K562 (cell line): ENCODE measurements at regions not wholly inside any gene's neighbourhood (a gene's known extent, or its start where the extent isn't known, plus 50 kb on each side); places are given as distances from the start of the nearest gene placed in this dataset.

ENCODE experiments used
- ATAC-seq: fragments of 200-7000 bp; cut with Tn5 transposase; 3 replicates; pipeline ENCODE4 v1.9.1; 2020; ENCODE audit warnings: moderate library complexity
- BruUV-seq: library from RNA; stranded (reverse); fragments of 400-500 nt; replicated peaks from 2 replicates; lab custom pipeline; 2021; lab: Mats Ljungman, UMichigan
- CTCF ChIA-PET: fragments of 300-600 bp; formaldehyde crosslinking; extraction: SDS; loops from one replicate; lab custom pipeline; 2021; ENCODE audit warnings: low intra/inter-chr PET ratio; lab: Yijun Ruan, JAX
- POLR2A ChIA-PET: fragments of 300-600, 350-650 bp; sonication (Branson Sonifier 250); formaldehyde crosslinking; extraction: SDS; loops from one replicate; lab custom pipeline; 2021; ENCODE audit warnings: antibody characterized with exemption, inconsistent platforms; lab: Yijun Ruan, JAX
- DNase-seq, 4 experiments: peaks; one replicate each; pipeline versions ENCODE4 v3.0.0 to v3.0.0-alpha.2; 2011 to 2018; ENCODE audit warnings: low spot score in 3 of 4, mixed read lengths in 3 of 4; ENCODE audit errors: extremely low read depth in 1 of 4
- FAIRE-seq: peaks from 2 replicates; lab custom pipeline; 2011; peaks lifted over from hg19 to GRCh38; lab: Jason Lieb, UNC
- H2AFZ ChIP-seq: 2 replicates; pipeline ENCODE4 v1.6.0; 2011; ENCODE audit warnings: low read depth, low read length, control low read depth, inconsistent platforms
- H3K27ac ChIP-seq: fragments of 200-600 bp; 3 replicates; pipeline ENCODE4 v1.8.0; 2011; ENCODE audit warnings: low read depth, mild to moderate bottlenecking, control low read depth, inconsistent platforms, low read length, moderate library complexity, mixed read lengths; ENCODE audit errors: extremely low read depth
- H3K27me3 ChIP-seq, 2 experiments: fragments of 300-600 bp in 1 of 2; 2 replicates in 1 of 2; 3 replicates in 1 of 2; pipeline versions ENCODE4 v1.6.0 to v1.8.0; 2011; ENCODE audit warnings: inconsistent platforms in 2 of 2, low read length in 2 of 2, mild to moderate bottlenecking in 1 of 2, mixed read lengths in 1 of 2, moderate library complexity in 1 of 2; ENCODE audit not compliant: control insufficient read depth in 2 of 2, insufficient read depth in 2 of 2
- H3K36me3 ChIP-seq: fragments of 300-600 bp; 3 replicates; pipeline ENCODE4 v1.8.0; 2011; ENCODE audit warnings: mild to moderate bottlenecking, low read length, inconsistent platforms; ENCODE audit not compliant: control insufficient read depth, insufficient read depth
- H3K4me1 ChIP-seq, 2 experiments: fragments of 200-600 bp in 1 of 2; replicated peaks in 1 of 2; 2 replicates in 1 of 2; 3 replicates in 1 of 2; pipeline versions ENCODE4 v1.5.1 to v1.8.0; 2011; ENCODE audit warnings: inconsistent platforms in 2 of 2, low read length in 2 of 2, mild to moderate bottlenecking in 1 of 2, mixed read lengths in 1 of 2, moderate library complexity in 1 of 2; ENCODE audit not compliant: control insufficient read depth in 2 of 2, insufficient read depth in 2 of 2
- H3K4me2 ChIP-seq: 2 replicates; pipeline ENCODE4 v1.6.1; 2011; ENCODE audit warnings: low read length, control low read depth, inconsistent platforms, mixed read lengths; ENCODE audit not compliant: insufficient read depth
- H3K4me3 ChIP-seq: fragments of 200-600 bp; sonication (generic), shearing (Covaris generic); 2 replicates; pipeline ENCODE4 v1.5.1; 2016; ENCODE audit warnings: control low read depth, inconsistent platforms
- H3K79me2 ChIP-seq: fragments of 200-600 bp; 3 replicates; pipeline ENCODE4 v1.8.0; 2011; ENCODE audit warnings: low read length, inconsistent platforms; ENCODE audit not compliant: control insufficient read depth, insufficient read depth
- H3K9ac ChIP-seq, 2 experiments: 2 replicates each; pipeline versions ENCODE4 v1.6.0 to v1.6.1; 2011; ENCODE audit warnings: low read depth in 2 of 2, low read length in 2 of 2, control low read depth in 1 of 2, inconsistent platforms in 1 of 2, mild to moderate bottlenecking in 1 of 2, mixed read lengths in 1 of 2; ENCODE audit not compliant: insufficient read depth in 1 of 2
- H3K9me1 ChIP-seq: one replicate; pipeline ENCODE4 v1.6.0; 2011; ENCODE audit warnings: inconsistent platforms, mild to moderate bottlenecking, low read length, moderate library complexity; ENCODE audit not compliant: control insufficient read depth, insufficient read depth
- H3K9me3 ChIP-seq: replicated peaks from 2 replicates; pipeline ENCODE4 v1.5.1; 2011; ENCODE audit warnings: low read depth, low read length, inconsistent platforms; ENCODE audit not compliant: control insufficient read depth, insufficient read depth
- H4K20me1 ChIP-seq: replicated peaks from 2 replicates; pipeline ENCODE4 v1.6.1; 2011; ENCODE audit warnings: low read length, inconsistent platforms, mixed read lengths; ENCODE audit not compliant: control insufficient read depth, insufficient read depth
- ADNP ChIP-seq: fragments of 200-800 bp; sonication (Bioruptor generic); IDR thresholded peaks from 2 replicates; pipeline ENCODE4 v1.6.1; 2016; ENCODE audit warnings: missing genetic modification characterization, missing compliant biosample characterization
- MTA3 ChIP-seq: fragments of 450-650 bp; formaldehyde crosslinking; IDR thresholded peaks from 2 replicates; pipeline ENCODE4 v1.6.1; 2017; ENCODE audit warnings: mild to moderate bottlenecking, borderline replicate concordance
- MYBL2 ChIP-seq, 2 experiments: fragments of 450-650 bp in 1 of 2; sonication (generic) in 1 of 2; formaldehyde crosslinking in 1 of 2; IDR thresholded peaks; 2 replicates each; pipeline versions ENCODE4 v1.6.1 to v1.8.1; 2017 to 2022; ENCODE audit warnings: borderline replicate concordance in 1 of 2, inconsistent platforms in 1 of 2, low read depth in 1 of 2, mild to moderate bottlenecking in 1 of 2, missing genetic modification reagents in 1 of 2, moderate library complexity in 1 of 2
- MYC ChIP-seq, 2 experiments: fragments of 250-450 bp in 1 of 2; sonication (Bioruptor Pico) in 1 of 2; IDR thresholded peaks; 2 replicates each; pipeline versions ENCODE4 v1.5.1 to v1.6.1; 2012 to 2021; ENCODE audit warnings: low read depth in 2 of 2, borderline replicate concordance in 1 of 2, improper control_type of control experiment in 1 of 2, low read length in 1 of 2, mild to moderate bottlenecking in 1 of 2, moderate library complexity in 1 of 2
- NCOA6 ChIP-seq: fragments of 450-650 bp; IDR thresholded peaks from 2 replicates; pipeline ENCODE4 v1.6.1; 2017; ENCODE audit warnings: mild to moderate bottlenecking
- PHB ChIP-seq: fragments of 250-450 bp; sonication (Bioruptor Pico); IDR thresholded peaks from 2 replicates; pipeline ENCODE4 v1.5.0; 2021
- RAD51 ChIP-seq: fragments of 450-650 bp; IDR thresholded peaks from 2 replicates; pipeline ENCODE4 v1.7.1; 2016; ENCODE audit warnings: low read depth, mild to moderate bottlenecking, borderline replicate concordance
- TCF3 ChIP-seq: sonication (generic); formaldehyde crosslinking; IDR thresholded peaks from 2 replicates; pipeline ENCODE4 v1.4.0; 2020; ENCODE audit warnings: mild to moderate bottlenecking, missing genetic modification reagents
- WGBS: fragments of 100-300 bp; shearing (Covaris generic); methylation state at CpG from one replicate; pipeline ENCODE4 v1.1.6; 2016; ENCODE audit warnings: low coverage, mixed read lengths; ENCODE audit not compliant: insufficient coverage; ENCODE audit errors: missing lambda C conversion rate; 5-methylcytosine and 5-hydroxymethylcytosine counted together
- in situ Hi-C: fragments of 300-500 bp; cut with MboI; formaldehyde crosslinking; loops from 4 replicates; pipeline ENCODE4 v1.15.0; 2018; ENCODE audit warnings: inconsistent platforms, mixed read lengths
- intact Hi-C: fragments of 100-400 bp; cut with micrococcal nuclease; formaldehyde crosslinking; loops from 2 replicates; pipeline ENCODE4 v1.14.2; 2022
- TF ChIP-seq, protein P1 (sequence below): fragments of 250-450 bp; sonication (Bioruptor Pico); IDR thresholded peaks from 2 replicates; pipeline ENCODE4 v1.9.0; 2021; ENCODE audit warnings: mild to moderate bottlenecking, inconsistent platforms
- TF ChIP-seq, protein P2 (sequence below): sonication (generic); formaldehyde crosslinking; IDR thresholded peaks from 2 replicates; pipeline ENCODE4 v1.8.0; 2022; ENCODE audit warnings: mild to moderate bottlenecking, missing genetic modification reagents, borderline replicate concordance
- TF ChIP-seq, protein P3 (sequence below): fragments of 450-650 bp; formaldehyde crosslinking; IDR thresholded peaks from 2 replicates; pipeline ENCODE4 v1.4.0; 2020; ENCODE audit warnings: mild to moderate bottlenecking, mixed read lengths
- TF ChIP-seq, protein P4 (sequence below): sonication (generic); formaldehyde crosslinking; IDR thresholded peaks from 2 replicates; pipeline ENCODE4 v1.9.0; 2022; ENCODE audit warnings: mild to moderate bottlenecking, missing genetic modification reagents
- TF ChIP-seq, protein P5 (sequence below), 3 experiments: fragments of 200-800 bp in 1 of 3; sonication (Bioruptor generic) in 1 of 3; sonication (generic) in 1 of 3; formaldehyde crosslinking in 1 of 3; IDR thresholded peaks; 2 replicates each; pipeline versions ENCODE4 v1.6.1 to v1.8.0; 2016 to 2022; ENCODE audit warnings: mild to moderate bottlenecking in 2 of 3, missing compliant biosample characterization in 2 of 3, missing genetic modification characterization in 2 of 3, missing genetic modification reagents in 1 of 3

DNA sequence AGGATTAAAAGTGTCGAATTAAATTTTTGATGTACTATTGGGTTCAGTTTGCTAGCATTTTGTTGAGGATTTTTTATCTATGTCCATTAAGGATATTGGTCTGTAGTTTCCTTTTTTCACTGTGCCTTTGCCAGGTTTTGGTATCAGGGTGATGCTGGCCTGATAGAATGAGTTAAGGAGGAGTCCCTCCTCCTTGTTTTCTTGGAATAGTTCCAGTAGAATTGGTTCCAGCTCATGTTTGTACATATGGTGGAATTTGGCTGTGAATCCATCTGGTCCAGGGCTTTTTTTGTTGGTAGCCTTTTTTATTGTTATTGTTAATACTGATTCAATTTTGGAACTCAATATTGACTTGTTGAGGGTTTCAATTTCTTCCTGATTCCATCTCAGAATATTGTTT is 141.8 kb downstream of the SIM1 start:
- H3K4me3 ChIP-seq, result no peak overlapping the region
- CTCF ChIA-PET, result no interaction called here
- DNase-seq (no peak), ATAC-seq (no peak), FAIRE-seq (no peak)
- H3K79me2 ChIP-seq, result no peaks in the 10 kb centered on the region
- no peaks in the 10 kb centered on the region for H3K4me1 ChIP-seq
- H3K9me3 ChIP-seq, result no peaks in the 10 kb centered on the region
- BruUV-seq, result no TSS peak
- 0% methylated on average over 1 of the region's 1 CpG for WGBS
- no peaks in the 10 kb centered on the region for H3K9me1 ChIP-seq
- no peaks in the 10 kb centered on the region for H3K27me3 ChIP-seq
- no peaks in the 10 kb centered on the region for H4K20me1 ChIP-seq
- POLR2A ChIA-PET, result no interaction called here
- H3K4me2 ChIP-seq, result no peak overlapping the region
- no peaks in the 10 kb centered on the region for H3K36me3 ChIP-seq
- no peak overlapping the region for H3K9ac ChIP-seq
- in situ Hi-C loops, result no loop called here
- intact Hi-C loops, result no loop called here
- H2AFZ ChIP-seq, result no peak overlapping the region
- no peak overlapping the region for H3K27ac ChIP-seq
- TF ChIP-seq ADNP (no peak), PHB (CRISPR knock-in tag) (no peak), MTA3 (no peak), MYC (IDR thresholded peaks at IDR 0.05; ENCODE audit: low read depth, low read length) (no peak), MYC (CRISPR knock-in tag; IDR thresholded peaks at IDR 0.05; ENCODE audit: borderline replicate concordance, low read depth) (no peak), NCOA6 (no peak), RAD51 (no peak), TCF3 (CRISPR knock-in tag) (no peak), MYBL2 (IDR thresholded peaks at IDR 0.05; ENCODE audit: low read depth) (no peak), MYBL2 (CRISPR knock-in tag; IDR thresholded peaks at IDR 0.05; ENCODE audit: borderline replicate concordance) (no peak)
- TF ChIP-seq, protein P1, sequence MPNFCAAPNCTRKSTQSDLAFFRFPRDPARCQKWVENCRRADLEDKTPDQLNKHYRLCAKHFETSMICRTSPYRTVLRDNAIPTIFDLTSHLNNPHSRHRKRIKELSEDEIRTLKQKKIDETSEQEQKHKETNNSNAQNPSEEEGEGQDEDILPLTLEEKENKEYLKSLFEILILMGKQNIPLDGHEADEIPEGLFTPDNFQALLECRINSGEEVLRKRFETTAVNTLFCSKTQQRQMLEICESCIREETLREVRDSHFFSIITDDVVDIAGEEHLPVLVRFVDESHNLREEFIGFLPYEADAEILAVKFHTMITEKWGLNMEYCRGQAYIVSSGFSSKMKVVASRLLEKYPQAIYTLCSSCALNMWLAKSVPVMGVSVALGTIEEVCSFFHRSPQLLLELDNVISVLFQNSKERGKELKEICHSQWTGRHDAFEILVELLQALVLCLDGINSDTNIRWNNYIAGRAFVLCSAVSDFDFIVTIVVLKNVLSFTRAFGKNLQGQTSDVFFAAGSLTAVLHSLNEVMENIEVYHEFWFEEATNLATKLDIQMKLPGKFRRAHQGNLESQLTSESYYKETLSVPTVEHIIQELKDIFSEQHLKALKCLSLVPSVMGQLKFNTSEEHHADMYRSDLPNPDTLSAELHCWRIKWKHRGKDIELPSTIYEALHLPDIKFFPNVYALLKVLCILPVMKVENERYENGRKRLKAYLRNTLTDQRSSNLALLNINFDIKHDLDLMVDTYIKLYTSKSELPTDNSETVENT (CRISPR knock-in tag), result no peak
- TF ChIP-seq, protein P2, sequence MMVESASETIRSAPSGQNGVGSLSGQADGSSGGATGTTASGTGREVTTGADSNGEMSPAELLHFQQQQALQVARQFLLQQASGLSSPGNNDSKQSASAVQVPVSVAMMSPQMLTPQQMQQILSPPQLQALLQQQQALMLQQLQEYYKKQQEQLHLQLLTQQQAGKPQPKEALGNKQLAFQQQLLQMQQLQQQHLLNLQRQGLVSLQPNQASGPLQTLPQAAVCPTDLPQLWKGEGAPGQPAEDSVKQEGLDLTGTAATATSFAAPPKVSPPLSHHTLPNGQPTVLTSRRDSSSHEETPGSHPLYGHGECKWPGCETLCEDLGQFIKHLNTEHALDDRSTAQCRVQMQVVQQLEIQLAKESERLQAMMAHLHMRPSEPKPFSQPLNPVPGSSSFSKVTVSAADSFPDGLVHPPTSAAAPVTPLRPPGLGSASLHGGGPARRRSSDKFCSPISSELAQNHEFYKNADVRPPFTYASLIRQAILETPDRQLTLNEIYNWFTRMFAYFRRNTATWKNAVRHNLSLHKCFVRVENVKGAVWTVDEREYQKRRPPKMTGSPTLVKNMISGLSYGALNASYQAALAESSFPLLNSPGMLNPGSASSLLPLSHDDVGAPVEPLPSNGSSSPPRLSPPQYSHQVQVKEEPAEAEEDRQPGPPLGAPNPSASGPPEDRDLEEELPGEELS (CRISPR knock-in tag), result no peak
- TF ChIP-seq, protein P3, sequence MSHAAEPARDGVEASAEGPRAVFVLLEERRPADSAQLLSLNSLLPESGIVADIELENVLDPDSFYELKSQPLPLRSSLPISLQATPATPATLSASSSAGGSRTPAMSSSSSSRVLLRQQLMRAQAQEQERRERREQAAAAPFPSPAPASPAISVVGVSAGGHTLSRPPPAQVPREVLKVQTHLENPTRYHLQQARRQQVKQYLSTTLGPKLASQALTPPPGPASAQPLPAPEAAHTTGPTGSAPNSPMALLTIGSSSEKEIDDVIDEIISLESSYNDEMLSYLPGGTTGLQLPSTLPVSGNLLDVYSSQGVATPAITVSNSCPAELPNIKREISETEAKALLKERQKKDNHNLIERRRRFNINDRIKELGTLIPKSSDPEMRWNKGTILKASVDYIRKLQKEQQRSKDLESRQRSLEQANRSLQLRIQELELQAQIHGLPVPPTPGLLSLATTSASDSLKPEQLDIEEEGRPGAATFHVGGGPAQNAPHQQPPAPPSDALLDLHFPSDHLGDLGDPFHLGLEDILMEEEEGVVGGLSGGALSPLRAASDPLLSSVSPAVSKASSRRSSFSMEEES, result no peak
- TF ChIP-seq, protein P4, sequence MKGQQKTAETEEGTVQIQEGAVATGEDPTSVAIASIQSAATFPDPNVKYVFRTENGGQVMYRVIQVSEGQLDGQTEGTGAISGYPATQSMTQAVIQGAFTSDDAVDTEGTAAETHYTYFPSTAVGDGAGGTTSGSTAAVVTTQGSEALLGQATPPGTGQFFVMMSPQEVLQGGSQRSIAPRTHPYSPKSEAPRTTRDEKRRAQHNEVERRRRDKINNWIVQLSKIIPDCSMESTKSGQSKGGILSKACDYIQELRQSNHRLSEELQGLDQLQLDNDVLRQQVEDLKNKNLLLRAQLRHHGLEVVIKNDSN (CRISPR knock-in tag), result no peak
- TF ChIP-seq, protein P5, sequence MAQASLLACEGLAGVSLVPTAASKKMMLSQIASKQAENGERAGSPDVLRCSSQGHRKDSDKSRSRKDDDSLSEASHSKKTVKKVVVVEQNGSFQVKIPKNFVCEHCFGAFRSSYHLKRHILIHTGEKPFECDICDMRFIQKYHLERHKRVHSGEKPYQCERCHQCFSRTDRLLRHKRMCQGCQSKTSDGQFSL (CRISPR knock-in tag; IDR thresholded peaks at IDR 0.05), result no peak
- TF ChIP-seq, protein P5 (tag; IDR thresholded peaks at IDR 0.05), result no peak
